DOHH2 (cell line): ENCODE measurements at regions not wholly inside any gene's neighbourhood (a gene's known extent, or its start where the extent isn't known, plus 50 kb on each side); places are given as distances from the start of the nearest gene placed in this dataset.

ENCODE experiments used
- CTCF ChIP-seq: fragments of 200-600 bp; sonication (generic); IDR thresholded peaks from one replicate; pipeline ENCODE4 v1.5.1; 2014; ENCODE audit warnings: antibody characterized with exemption, mild to moderate bottlenecking, low read depth, low read length; ENCODE audit not compliant: poor library complexity, severe bottlenecking
- EZH2phosphoT487 ChIP-seq: fragments of 200-600 bp; sonication (generic); IDR thresholded peaks from 2 replicates; pipeline ENCODE4 v1.6.1; 2017; ENCODE audit warnings: borderline replicate concordance, mild to moderate bottlenecking, antibody characterized with exemption, low read length, moderate library complexity, mixed read lengths

DNA sequence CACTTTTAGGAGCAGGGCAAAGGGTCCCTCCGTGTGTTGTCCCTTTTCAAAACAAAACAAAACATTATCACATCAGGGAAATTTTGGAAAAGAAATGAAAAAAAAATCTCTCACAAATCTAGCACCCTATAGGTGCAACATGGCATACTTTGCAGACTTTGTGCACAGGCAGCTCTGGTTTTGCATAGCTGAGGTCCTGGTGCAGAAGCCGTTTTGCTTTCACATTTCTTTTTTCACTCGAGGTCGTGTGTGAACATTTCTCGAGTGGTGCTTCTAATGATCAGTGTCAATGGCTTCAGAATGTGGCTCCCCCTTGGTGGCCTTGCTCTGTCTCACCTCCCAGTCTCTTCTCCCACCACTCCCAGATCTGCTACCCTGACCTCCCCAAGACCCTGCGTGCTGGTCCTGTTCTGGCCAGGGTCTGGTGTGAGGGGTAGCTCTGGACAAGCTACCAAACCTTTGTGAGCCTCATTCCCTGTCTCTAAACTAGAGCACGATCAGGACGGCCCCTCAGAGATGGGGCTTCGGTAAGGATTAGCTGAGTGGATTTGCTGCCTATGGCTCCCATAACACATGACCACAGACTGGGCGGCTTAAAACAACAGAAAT lies 258.0 kb downstream of the NSG2 start:
- TF ChIP-seq EZH2phosphoT487 (no peak), CTCF (no peak)
